HepG2 (cell line): ENCODE measurements at regions not wholly inside any gene's neighbourhood (a gene's known extent, or its start where the extent isn't known, plus 50 kb on each side); places are given as distances from the start of the nearest gene placed in this dataset.

Experiments used
- BATF2 ChIP-seq: sonication (generic); formaldehyde crosslinking; IDR thresholded peaks from 2 replicates; pipeline ENCODE4 v1.8.0; 2022; ENCODE audit warnings: mild to moderate bottlenecking, missing genetic modification reagents, moderate library complexity
- CEBPB ChIP-seq: IDR thresholded peaks from 2 replicates; pipeline ENCODE4 v1.6.1; 2011; ENCODE audit warnings: low read depth, low read length, improper control_type of control experiment, borderline replicate concordance
- CTCF ChIP-seq: sonication (generic); formaldehyde crosslinking; IDR thresholded peaks from 2 replicates; pipeline ENCODE4 v1.5.0; 2020; ENCODE audit warnings: mild to moderate bottlenecking, missing genetic modification reagents, moderate library complexity
- JUNB ChIP-seq: sonication (generic); formaldehyde crosslinking; IDR thresholded peaks from 2 replicates; pipeline ENCODE4 v1.8.0; 2022; ENCODE audit warnings: missing genetic modification reagents, mild to moderate bottlenecking, borderline replicate concordance

GRCh38 chr9:92236915-92237314 is 56.6 kb downstream of the IARS1 start:
- TF ChIP-seq CEBPB (no peak), JUNB (no peak), BATF2 (no peak), CTCF (CRISPR knock-in tag) (no peak)
